OCI-LY1 (cell line): ENCODE measurements at regions not wholly inside any gene's neighbourhood (a gene's known extent, or its start where the extent isn't known, plus 50 kb on each side); places are given as distances from the start of the nearest gene placed in this dataset.

Experiments used
- EZH2 ChIP-seq: fragments of 200-600 bp; sonication (generic), shearing (Covaris generic); IDR thresholded peaks from 2 replicates; pipeline ENCODE4 v1.8.0; 2017; ENCODE audit warnings: borderline replicate concordance, mixed run types, mild to moderate bottlenecking, antibody characterized with exemption, low read length, moderate library complexity, mixed read lengths
- TF ChIP-seq, protein P1 (sequence below): fragments of 200-600 bp; sonication (generic), shearing (Covaris generic); IDR thresholded peaks from 2 replicates; pipeline ENCODE4 v1.5.1; 2017; ENCODE audit warnings: mild to moderate bottlenecking, antibody characterized with exemption, low read length, moderate library complexity, mixed read lengths

- TF ChIP-seq, protein P1, sequence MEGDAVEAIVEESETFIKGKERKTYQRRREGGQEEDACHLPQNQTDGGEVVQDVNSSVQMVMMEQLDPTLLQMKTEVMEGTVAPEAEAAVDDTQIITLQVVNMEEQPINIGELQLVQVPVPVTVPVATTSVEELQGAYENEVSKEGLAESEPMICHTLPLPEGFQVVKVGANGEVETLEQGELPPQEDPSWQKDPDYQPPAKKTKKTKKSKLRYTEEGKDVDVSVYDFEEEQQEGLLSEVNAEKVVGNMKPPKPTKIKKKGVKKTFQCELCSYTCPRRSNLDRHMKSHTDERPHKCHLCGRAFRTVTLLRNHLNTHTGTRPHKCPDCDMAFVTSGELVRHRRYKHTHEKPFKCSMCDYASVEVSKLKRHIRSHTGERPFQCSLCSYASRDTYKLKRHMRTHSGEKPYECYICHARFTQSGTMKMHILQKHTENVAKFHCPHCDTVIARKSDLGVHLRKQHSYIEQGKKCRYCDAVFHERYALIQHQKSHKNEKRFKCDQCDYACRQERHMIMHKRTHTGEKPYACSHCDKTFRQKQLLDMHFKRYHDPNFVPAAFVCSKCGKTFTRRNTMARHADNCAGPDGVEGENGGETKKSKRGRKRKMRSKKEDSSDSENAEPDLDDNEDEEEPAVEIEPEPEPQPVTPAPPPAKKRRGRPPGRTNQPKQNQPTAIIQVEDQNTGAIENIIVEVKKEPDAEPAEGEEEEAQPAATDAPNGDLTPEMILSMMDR = no peak
- no peak for TF ChIP-seq EZH2
Measured at GRCh38 chr6:93571346-93571745, 152.0 kb upstream of the EPHA7 start.
